ENCODE measurements at regions not wholly inside any gene's neighbourhood (a gene's known extent, or its start where the extent isn't known, plus 50 kb on each side); places are given as distances from the start of the nearest gene placed in this dataset. TPM values are rescaled to one million over a fixed set of nuclear protein-coding genes. Genes with fewer than 3 reads are reported as not detected.

GRCh38 chr11:121688055-121688491, 235.3 kb upstream of the SORL1-AS1 start:
- H3K4me3 ChIP-seq, result no peak overlapping the region
- H2AFZ ChIP-seq, result no peak overlapping the region
- no peaks in the 10 kb centered on the region for H3F3A ChIP-seq (ENCODE audit: insufficient read depth)
- in situ Hi-C loops (cut with MboI), result no loop called here
- H3K36me3 ChIP-seq (ENCODE audit: low read depth), result no peaks in the 10 kb centered on the region
- no peaks in the 10 kb centered on the region for H3K9me3 ChIP-seq (ENCODE audit: low read depth)
- H3K4me1 ChIP-seq (ENCODE audit: insufficient read depth), result no peaks in the 10 kb centered on the region
- H3K79me2 ChIP-seq (ENCODE audit: insufficient read depth), result no peaks in the 10 kb centered on the region
- DNase-seq, result no peak
- no peak overlapping the region for H3K4me2 ChIP-seq (ENCODE audit: unreplicated experiment)
- H3K27ac ChIP-seq, result no peak overlapping the region
- no peak overlapping the region for H3K9ac ChIP-seq
- 82 to 83% methylated on average over 5 of the region's 5 CpGs for WGBS, 2 experiments (ENCODE audit: low coverage in 1 of 2, low lambda C conversion rate in 2 of 2, missing lambda C conversion rate in 2 of 2)
- no peaks in the 10 kb centered on the region for H4K20me1 ChIP-seq (ENCODE audit: insufficient read depth)
- TF ChIP-seq EZH2 (IDR thresholded peaks at IDR 0.05; ENCODE audit: insufficient read depth, poor library complexity, severe bottlenecking), result no peak
- no peaks in the 10 kb centered on the region for H3K9me2 ChIP-seq (ENCODE audit: insufficient read depth)
- H3K27me3 ChIP-seq (replicated peaks; ENCODE audit: insufficient read depth), result no peaks in the 10 kb centered on the region

- H3K9ac ChIP-seq, result no peak overlapping the region
- H3K9me3 ChIP-seq (ENCODE audit: low read depth), result no peaks in the 10 kb centered on the region
- H3K4me3 ChIP-seq, result no peak overlapping the region
- 94 to 99% methylated on average over 3 of the region's 3 CpGs for WGBS, 2 experiments (ENCODE audit: low coverage in 1 of 2, low lambda C conversion rate in 2 of 2, missing lambda C conversion rate in 2 of 2)
- no peak overlapping the region for H3K4me2 ChIP-seq (ENCODE audit: unreplicated experiment)
- no peak overlapping the region for H2AFZ ChIP-seq
- no peaks in the 10 kb centered on the region for H3K27me3 ChIP-seq (replicated peaks; ENCODE audit: insufficient read depth)
- no peaks in the 10 kb centered on the region for H3K4me1 ChIP-seq (ENCODE audit: insufficient read depth)
- H3K27ac ChIP-seq, result no peak overlapping the region
- DNase-seq, result no peak
- H3K9me2 ChIP-seq (ENCODE audit: insufficient read depth), result no peaks in the 10 kb centered on the region
- H3K79me2 ChIP-seq (ENCODE audit: insufficient read depth), result no peaks in the 10 kb centered on the region
- no peaks in the 10 kb centered on the region for H3F3A ChIP-seq (ENCODE audit: insufficient read depth)
- H4K20me1 ChIP-seq (ENCODE audit: insufficient read depth), result no peaks in the 10 kb centered on the region
- H3K36me3 ChIP-seq (ENCODE audit: low read depth), result no peaks in the 10 kb centered on the region
- TF ChIP-seq EZH2phosphoT487 (IDR thresholded peaks at IDR 0.05; ENCODE audit: insufficient read depth, low read depth), result no peak
- TF ChIP-seq EZH2 (IDR thresholded peaks at IDR 0.05; ENCODE audit: insufficient read depth, poor library complexity, severe bottlenecking), result no peak
- in situ Hi-C loops (cut with MboI), result no loop called here
These were observed 231.0 kb upstream of the SORL1-AS1 start for GRCh38 chr11:121683791-121684190.

Small RNA genes in the stretch of these regions (small RNA-seq; reads per million reads assigned to genes)
- gene RNU6-256P (ENCODE audit: low read depth, low replicate concordance), result not detected

Measured in GM23248 (cell line).